GM06990 (cell line): ENCODE measurements at regions not wholly inside any gene's neighbourhood (a gene's known extent, or its start where the extent isn't known, plus 50 kb on each side); places are given as distances from the start of the nearest gene placed in this dataset.
"Not testable (repeated sequence)": the region's sequence is repeated elsewhere in the genome, so short reads cannot be mapped to it uniquely, and the experiment has no call there.

Experiments used
- DNase-seq: peaks from one replicate; pipeline ENCODE4 v3.0.0-alpha.2; 2011; ENCODE audit not compliant: insufficient read length; ENCODE audit errors: extremely low read depth
- H3K27me3 ChIP-seq: replicated peaks from 2 replicates; pipeline ENCODE4 v1.6.0; 2011; ENCODE audit warnings: low read length; ENCODE audit not compliant: control insufficient read depth, insufficient read depth
- H3K36me3 ChIP-seq: 2 replicates; pipeline ENCODE4 v1.5.1; 2011; ENCODE audit warnings: low read length; ENCODE audit not compliant: control insufficient read depth, insufficient read depth
- H3K4me3 ChIP-seq: replicated peaks from 2 replicates; pipeline ENCODE4 v1.5.1; 2011; ENCODE audit warnings: low read depth, mild to moderate bottlenecking, control low read depth, low read length
- TF ChIP-seq, protein P1 (sequence below): IDR thresholded peaks from 2 replicates; pipeline ENCODE4 v1.5.1; 2011; ENCODE audit warnings: low read length, control low read depth, mild to moderate bottlenecking, inconsistent platforms; ENCODE audit not compliant: insufficient read depth, poor library complexity, severe bottlenecking

DNA sequence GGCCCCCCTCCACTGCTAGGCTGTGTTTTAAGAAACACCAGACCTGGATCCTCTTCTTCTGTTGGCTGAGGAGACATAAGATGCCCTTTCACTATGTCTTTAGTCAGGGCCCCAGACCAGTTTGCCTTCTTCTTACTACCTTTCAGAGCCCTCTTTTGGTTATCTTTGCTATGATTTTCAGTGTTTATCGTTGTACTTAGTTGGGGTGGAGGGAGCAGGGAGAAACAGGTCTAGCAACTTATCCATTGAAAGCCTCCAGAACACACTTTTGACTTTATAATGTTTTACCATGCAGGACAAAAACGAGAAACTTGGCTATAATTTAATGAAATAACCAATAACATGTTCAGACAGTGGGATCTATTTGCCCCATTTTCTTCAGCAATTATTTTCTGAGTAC, 525.2 kb downstream of the TNS3 start:
- no peaks in the 10 kb centered on the region for H3K36me3 ChIP-seq
- no peaks in the 10 kb centered on the region for H3K27me3 ChIP-seq
- DNase-seq = no peak
- TF ChIP-seq, protein P1, sequence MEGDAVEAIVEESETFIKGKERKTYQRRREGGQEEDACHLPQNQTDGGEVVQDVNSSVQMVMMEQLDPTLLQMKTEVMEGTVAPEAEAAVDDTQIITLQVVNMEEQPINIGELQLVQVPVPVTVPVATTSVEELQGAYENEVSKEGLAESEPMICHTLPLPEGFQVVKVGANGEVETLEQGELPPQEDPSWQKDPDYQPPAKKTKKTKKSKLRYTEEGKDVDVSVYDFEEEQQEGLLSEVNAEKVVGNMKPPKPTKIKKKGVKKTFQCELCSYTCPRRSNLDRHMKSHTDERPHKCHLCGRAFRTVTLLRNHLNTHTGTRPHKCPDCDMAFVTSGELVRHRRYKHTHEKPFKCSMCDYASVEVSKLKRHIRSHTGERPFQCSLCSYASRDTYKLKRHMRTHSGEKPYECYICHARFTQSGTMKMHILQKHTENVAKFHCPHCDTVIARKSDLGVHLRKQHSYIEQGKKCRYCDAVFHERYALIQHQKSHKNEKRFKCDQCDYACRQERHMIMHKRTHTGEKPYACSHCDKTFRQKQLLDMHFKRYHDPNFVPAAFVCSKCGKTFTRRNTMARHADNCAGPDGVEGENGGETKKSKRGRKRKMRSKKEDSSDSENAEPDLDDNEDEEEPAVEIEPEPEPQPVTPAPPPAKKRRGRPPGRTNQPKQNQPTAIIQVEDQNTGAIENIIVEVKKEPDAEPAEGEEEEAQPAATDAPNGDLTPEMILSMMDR = no peak
- H3K4me3 ChIP-seq = no peak overlapping the region

- not testable (repeated sequence) for H3K27me3 ChIP-seq, H3K36me3 ChIP-seq, H3K4me3 ChIP-seq, DNase-seq
Observed at GRCh38 chr7:47052541-47053208, 529.2 kb downstream of the TNS3 start.

DNA sequence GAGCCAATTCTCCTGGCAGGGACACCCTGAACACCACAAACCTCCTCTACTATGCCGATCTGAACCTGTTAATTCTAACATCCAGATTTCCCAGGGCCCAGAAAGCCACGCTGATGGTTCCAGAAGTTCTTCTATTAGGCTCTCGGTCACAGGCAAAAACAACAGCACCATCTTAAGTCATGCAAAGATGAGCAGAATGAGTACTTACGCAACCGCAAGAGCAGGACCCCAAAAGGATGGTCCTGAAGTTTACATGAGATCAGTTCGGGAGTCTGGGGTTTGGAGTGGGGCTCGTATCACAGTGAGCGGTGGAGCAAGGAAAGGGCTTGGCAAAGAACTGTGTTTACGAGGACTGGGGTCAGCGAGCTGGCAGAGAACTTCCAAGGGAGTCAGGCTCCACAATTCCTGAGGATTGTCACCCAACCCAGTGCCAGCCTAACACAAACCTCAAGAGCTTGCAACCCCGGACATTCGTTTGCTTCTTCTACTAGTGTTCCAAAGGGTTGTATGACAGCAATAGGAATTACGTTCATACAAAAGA, 532.6 kb downstream of the TNS3 start:
- TF ChIP-seq, protein P1 = no peak
- Histone ChIP-seq H3K4me3 (no peak overlapping the region), H3K27me3 (0 out of 2 replicates have a peak, but pooled peaks cover 1% of the 10 kb centered on the region), H3K36me3 (no peaks in the 10 kb centered on the region)
- DNase-seq = no peak

- no peak for DNase-seq
- Histone ChIP-seq H3K4me3 (no peak overlapping the region), H3K27me3 (0 out of 2 replicates have a peak, but pooled peaks cover 1% of the 10 kb centered on the region), H3K36me3 (no peaks in the 10 kb centered on the region)
- TF ChIP-seq, protein P1 = no peak
Observed at GRCh38 chr7:47047384-47047783, 534.5 kb downstream of the TNS3 start.

GRCh38 chr7:47046949-47047348, 535.0 kb downstream of the TNS3 start:
- no peaks in the 10 kb centered on the region for H3K36me3 ChIP-seq
- H3K4me3 ChIP-seq = no peak overlapping the region
- TF ChIP-seq, protein P1 = no peak
- DNase-seq = no peak
- H3K27me3 ChIP-seq = 0 out of 2 replicates have a peak, but pooled peaks cover 1% of the 10 kb centered on the region

GRCh38 chr7:47045207-47046051, 536.5 kb downstream of the TNS3 start:
- H3K36me3 ChIP-seq = no peaks in the 10 kb centered on the region
- TF ChIP-seq, protein P1 = no peak
- no peak overlapping the region for H3K4me3 ChIP-seq
- DNase-seq = no peak
- 0 out of 2 replicates have a peak, but pooled peaks cover 1% of the 10 kb centered on the region for H3K27me3 ChIP-seq
